ENCODE measurements at regions not wholly inside any gene's neighbourhood (a gene's known extent, or its start where the extent isn't known, plus 50 kb on each side); places are given as distances from the start of the nearest gene placed in this dataset.

- TF ChIP-seq CTCF (conservative IDR thresholded peaks at IDR 0.05) (no peak), ZFX (IDR thresholded peaks at IDR 0.05) (no peak)
These were observed 437.9 kb upstream of the UBE2E3 start for GRCh38 chr2:180542511-180542910.

All from C4-2B (cell line).